ENCODE measurements at regions not wholly inside any gene's neighbourhood (a gene's known extent, or its start where the extent isn't known, plus 50 kb on each side); places are given as distances from the start of the nearest gene placed in this dataset.

DNA sequence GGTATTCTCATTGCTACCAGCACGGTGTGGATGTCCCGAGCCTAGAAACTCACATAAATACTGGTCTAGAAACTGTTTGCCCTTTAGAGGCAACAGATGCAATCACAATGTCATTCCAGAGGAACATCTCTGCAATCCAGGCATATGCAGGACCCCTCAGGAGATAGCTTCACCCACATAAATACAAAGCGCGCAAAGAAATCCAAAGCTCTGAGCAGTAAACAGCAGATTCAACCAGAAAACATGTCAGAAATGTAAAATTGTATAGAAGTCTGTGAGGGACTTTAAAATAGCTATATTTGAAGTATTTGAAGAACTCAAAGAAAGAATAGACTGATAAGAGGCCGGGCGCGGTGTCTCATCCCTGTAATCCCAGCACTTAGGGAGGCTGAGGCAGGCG is 291.7 kb downstream of the FAM43A start:
- DNase-seq: no peak

GRCh38 chr3:194979173-194979572 is 291.8 kb downstream of the XXYLT1 start:
- DNase-seq: no peak

DNA sequence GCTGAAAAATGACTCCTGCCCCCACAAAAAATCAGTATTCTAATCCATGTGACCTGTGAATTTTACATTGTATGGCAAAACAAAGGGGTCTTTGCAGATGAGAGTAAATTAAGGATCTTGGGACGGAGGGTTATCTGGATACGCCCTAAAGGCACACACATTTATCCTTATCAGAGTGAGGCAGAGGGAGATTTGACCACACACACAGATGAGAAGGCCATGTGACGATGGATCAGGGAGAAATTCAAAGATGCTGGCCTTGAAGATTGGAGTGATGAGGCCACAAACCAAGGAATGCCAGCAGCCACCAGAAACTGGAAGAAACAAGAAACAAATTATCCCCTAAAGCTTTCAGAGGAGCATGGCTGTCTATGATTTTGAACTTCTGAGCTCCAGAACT is 288.5 kb downstream of the XXYLT1 start:
- DNase-seq: no peak

GRCh38 chr3:194983121-194983520 is 287.8 kb downstream of the XXYLT1 start:
- DNase-seq: no peak

DNA sequence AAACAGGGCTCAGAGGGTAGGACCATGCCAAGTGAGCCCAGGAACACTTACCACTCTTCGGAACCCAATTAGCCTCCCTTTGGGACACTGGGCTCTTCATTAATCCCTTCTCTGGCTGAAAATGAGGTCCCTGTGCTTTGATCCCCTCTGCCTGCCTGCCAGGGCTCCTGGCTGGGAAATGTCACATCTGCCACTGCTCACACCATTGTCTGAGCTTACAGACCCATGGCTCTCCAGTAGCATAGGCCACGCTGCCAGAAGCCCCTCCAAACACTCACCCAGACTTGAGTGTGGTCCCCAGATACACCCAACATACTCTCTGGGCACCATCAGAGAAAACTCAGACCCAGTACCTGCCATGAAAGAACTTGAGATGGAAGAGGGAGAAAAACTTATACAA is 287.3 kb downstream of the XXYLT1 start:
- no peak for DNase-seq

GRCh38 chr3:194984066-194984465 is 286.9 kb downstream of the XXYLT1 start:
- no peak for DNase-seq

GRCh38 chr3:194984622-194985021 is 286.3 kb downstream of the XXYLT1 start:
- no peak for DNase-seq

DNA sequence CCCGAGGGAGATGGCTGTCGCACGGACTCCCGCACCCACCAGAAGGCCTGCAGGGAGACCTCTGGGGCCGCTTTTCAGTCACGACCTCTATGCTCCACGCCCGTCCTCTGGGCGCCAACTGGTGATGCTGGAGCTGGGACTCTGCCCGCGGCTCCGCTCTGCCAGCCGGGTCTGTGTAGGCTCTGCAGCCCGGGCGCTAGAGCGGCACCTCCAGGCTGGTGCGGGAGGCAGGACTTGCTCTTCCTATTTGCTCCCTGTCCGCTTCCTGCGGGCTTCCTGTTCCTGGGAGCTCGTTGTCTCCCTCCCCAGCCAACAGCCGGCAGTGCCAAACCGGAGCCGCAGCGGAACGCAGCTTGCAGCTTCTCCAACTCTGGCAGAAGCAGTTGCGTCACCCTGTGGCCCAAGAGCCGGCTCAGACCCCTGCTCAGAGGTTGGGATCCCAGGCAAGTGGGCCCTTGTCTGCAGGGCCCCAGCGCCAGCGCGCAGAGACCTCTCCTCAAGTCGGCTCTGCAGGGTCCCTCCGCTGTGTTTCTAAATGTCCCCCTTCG is 285.9 kb downstream of the XXYLT1 start:
- peak in 1 of 2 donors; percentile 36 for DNase-seq

DNA sequence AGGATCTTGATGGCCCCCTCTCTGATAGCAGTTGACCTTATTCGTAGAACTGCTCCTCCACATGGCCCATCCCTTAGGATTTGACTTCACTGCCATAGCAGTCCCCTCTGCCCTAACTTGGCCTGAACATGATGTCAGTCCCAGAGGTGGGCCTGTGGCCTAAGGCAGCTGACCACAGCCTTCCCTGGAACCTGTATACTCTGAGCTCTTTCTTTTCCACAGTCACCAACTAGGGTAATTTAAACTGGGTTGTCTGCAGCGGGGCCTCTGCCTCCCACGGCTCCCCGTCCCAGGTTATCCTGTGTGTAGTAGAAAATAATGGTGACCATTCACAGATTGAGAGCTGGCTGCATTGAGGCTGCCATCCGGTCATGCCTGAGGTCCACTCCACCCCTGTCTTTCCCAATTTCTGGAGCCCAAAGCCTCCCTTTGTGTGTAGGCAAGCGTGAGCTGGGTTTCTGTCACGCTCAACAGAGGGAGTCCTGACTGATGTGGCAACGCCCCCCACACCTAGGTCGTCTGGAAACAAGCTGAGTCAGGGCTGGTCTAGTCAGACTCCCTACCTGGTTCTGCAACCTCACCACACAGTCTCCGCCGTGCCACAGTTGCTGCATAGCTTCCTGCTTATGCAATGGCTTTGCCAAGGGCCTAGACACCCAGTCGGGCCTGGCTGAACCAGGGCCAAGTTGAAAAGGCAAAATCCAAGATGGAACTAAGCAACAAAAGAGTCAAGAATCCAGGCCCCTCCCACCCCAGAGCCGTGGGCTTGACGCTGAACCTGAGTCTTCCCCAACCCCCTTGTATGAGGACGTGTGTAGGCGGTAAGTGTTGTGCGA is 284.5 kb downstream of the XXYLT1 start:
- peak in 1 of 2 donors; percentile 27 for DNase-seq

GRCh38 chr3:194987571-194988494 is 283.1 kb downstream of the XXYLT1 start:
- no peak for DNase-seq

DNA sequence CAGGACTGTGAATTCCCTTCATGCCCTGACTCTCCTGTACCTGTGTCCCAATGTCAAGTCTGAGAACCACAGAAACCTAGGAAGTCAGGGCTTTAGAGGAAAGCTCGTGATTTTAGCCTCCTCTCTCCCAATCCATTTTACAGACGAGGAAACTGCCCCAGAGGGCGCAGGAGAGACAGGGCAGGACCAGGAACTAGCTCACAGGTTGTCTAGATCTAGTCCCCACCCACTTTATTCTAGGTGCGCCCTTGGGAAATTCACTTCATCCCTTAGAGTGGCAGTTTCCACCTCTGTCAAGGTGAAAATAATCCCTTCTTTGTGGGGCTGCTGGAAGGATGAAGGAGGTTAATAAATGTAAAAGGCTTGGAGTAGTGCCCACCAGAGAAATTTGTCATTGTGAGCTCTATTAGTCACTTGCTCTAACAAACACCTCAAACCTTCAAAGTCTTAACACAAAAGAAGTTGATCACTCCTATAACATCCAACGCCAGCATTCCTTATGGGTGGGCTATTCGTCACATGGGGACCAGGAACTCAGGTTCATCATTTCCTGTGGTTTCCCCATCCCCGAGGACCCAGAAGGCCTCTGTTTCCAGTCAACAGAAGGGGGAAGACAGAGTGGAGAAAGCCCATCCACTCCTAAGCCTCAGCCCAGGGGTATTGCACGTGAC is 282.3 kb downstream of the XXYLT1 start:
- DNase-seq: no peak

- DNase-seq: no peak
These were observed 281.7 kb downstream of the XXYLT1 start for GRCh38 chr3:194989241-194989640.

GRCh38 chr3:194990454-194991337 is 280.3 kb downstream of the XXYLT1 start:
- no peak for DNase-seq

DNA sequence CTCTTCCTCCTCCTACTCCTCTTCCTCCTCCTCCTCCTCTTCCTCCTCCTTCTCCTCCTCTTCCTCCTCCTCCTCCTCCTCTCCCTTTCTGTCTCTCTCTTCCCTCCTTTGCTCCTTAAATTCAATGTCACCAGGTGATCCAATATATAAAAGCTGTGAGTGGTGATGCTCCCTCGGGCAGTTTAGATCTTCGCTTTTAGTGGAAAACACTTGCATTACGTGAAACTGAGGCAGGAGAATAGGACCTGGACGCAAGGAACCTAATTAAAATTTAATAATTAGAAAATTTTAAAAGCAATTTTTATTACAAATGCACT is 279.7 kb downstream of the XXYLT1 start:
- DNase-seq: no peak

- no peak for DNase-seq
These were observed 277.1 kb downstream of the XXYLT1 start for GRCh38 chr3:194993896-194994295.

DNA sequence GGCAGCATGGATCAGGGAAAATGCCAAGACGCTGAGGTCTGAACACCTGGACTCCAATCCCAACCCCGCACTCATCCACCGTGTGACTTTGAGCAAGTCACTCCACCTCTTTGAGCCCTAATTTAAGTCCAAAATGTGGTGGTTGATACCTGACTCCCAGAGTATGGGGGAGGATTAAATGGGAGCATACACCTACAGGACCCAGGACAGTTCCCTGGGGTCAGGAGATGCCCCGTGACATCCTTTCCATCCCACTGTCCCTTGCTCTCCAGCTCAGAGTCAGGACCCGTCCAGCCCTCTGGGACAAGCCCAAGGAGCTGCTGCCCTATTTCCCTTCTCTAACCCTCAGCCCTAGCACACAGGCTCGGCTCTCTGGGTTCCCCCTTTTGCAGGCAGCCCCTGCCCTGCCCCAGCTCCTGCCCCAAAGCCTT is 276.4 kb downstream of the XXYLT1 start:
- DNase-seq: no peak

GRCh38 chr3:194995334-194995733 is 275.6 kb downstream of the XXYLT1 start:
- DNase-seq: no peak

DNA sequence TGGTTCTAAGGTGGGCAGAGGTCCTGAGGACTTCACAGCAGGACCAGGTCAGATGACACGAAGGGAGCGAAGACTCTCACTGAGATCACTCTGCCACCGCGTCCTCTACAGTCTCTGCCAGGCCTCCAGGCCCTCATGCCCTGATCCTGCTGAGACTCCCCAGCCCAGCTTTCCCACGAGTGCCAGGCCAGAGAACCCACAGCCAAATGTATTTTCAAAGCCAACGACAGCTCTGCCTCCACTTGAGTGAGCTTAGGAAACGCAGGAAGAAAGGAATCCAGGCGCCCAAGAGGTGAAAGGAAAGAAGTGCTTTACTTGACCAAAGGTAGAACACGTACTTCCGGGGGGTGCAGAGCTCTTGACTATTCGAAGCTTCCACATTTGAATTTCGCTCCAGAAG is 275.0 kb downstream of the XXYLT1 start:
- no peak for DNase-seq

GRCh38 chr3:194996746-194997145 is 274.2 kb downstream of the XXYLT1 start:
- DNase-seq: no peak

DNA sequence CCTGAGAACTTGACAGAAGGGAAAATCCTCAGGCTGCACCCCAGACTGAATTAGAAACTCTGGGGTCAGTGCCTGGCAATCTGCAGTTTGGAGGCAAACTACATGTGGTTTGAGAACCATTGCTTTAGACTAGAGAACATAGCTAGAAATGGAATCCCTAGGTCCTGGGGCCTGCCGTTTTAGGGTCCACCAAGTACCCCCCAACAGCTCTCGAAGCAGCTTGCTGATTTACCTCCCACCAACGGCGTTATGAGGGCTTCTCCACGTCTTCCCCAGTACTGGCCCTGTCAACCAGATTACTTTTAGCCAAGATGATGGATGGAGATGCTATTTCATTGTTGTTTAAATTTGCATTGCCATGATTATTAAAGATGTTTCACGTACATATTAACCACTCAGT is 272.5 kb downstream of the XXYLT1 start:
- no peak for DNase-seq

GRCh38 chr3:194998948-194999347 is 272.0 kb downstream of the XXYLT1 start:
- no peak for DNase-seq

GRCh38 chr3:194999491-194999890 is 271.5 kb downstream of the XXYLT1 start:
- DNase-seq: no peak

Measured in CD4-positive, alpha-beta T cell treated with Interleukin-4 for 1 hour (primary cell).